Glutamatergic neuron (in vitro differentiated cells): ENCODE measurements at regions not wholly inside any gene's neighbourhood (a gene's known extent, or its start where the extent isn't known, plus 50 kb on each side); places are given as distances from the start of the nearest gene placed in this dataset.

Experiments
- DNase-seq: peaks from one replicate; pipeline ENCODE4 v3.0.0; 2022
- H3K27ac Mint-ChIP-seq: one replicate; pipeline ENCODE4 v1.8.0; 2020; ENCODE audit warnings: mild to moderate bottlenecking, mixed read lengths, inconsistent platforms; ENCODE audit not compliant: unreplicated experiment
- H3K27me3 Mint-ChIP-seq: one replicate; pipeline ENCODE4 v1.8.0; 2020; ENCODE audit warnings: mild to moderate bottlenecking, moderate library complexity, mixed read lengths, inconsistent platforms; ENCODE audit not compliant: unreplicated experiment
- H3K36me3 Mint-ChIP-seq: one replicate; pipeline ENCODE4 v1.8.0; 2020; ENCODE audit warnings: mild to moderate bottlenecking, mixed read lengths, inconsistent platforms; ENCODE audit not compliant: unreplicated experiment
- H3K4me1 Mint-ChIP-seq: one replicate; pipeline ENCODE4 v1.8.0; 2020; ENCODE audit warnings: mild to moderate bottlenecking, low read depth, mixed read lengths, inconsistent platforms; ENCODE audit not compliant: unreplicated experiment
- H3K4me3 Mint-ChIP-seq: one replicate; pipeline ENCODE4 v1.8.0; 2020; ENCODE audit warnings: mild to moderate bottlenecking, mixed read lengths, inconsistent platforms; ENCODE audit not compliant: unreplicated experiment
- H3K9me3 Mint-ChIP-seq: one replicate; pipeline ENCODE4 v1.8.0; 2020; ENCODE audit warnings: mild to moderate bottlenecking, moderate library complexity, mixed read lengths, inconsistent platforms; ENCODE audit not compliant: unreplicated experiment
- CTCF ChIP-seq: fragments of 200-600 bp; sonication (generic); IDR thresholded peaks from one replicate; pipeline ENCODE4 v1.5.0; 2021; ENCODE audit not compliant: partially characterized antibody, unreplicated experiment

GRCh38 chr14:95442633-95443021 is 73.8 kb downstream of the SYNE3 start:
- H3K4me3 Mint-ChIP-seq: no peak overlapping the region
- peaks cover 6% of the 10 kb centered on the region for H3K4me1 Mint-ChIP-seq

GRCh38 chr14:95442016-95442632 is 74.3 kb downstream of the SYNE3 start:
- no peak overlapping the region for H3K4me3 Mint-ChIP-seq
- H3K4me1 Mint-ChIP-seq: peaks cover 6% of the 10 kb centered on the region
- H3K36me3 Mint-ChIP-seq: no peaks in the 10 kb centered on the region
- no peak for TF ChIP-seq CTCF
- H3K27me3 Mint-ChIP-seq: peaks cover 9% of the 10 kb centered on the region
- H3K9me3 Mint-ChIP-seq: peaks cover 1% of the 10 kb centered on the region
- DNase-seq: no peak
- no peak overlapping the region for H3K27ac Mint-ChIP-seq

More at GRCh38 chr14:95442633-95443021, 73.8 kb downstream of the SYNE3 start:
- H3K9me3 Mint-ChIP-seq: peaks cover 1% of the 10 kb centered on the region
- peaks cover 6% of the 10 kb centered on the region for H3K27me3 Mint-ChIP-seq
- no peaks in the 10 kb centered on the region for H3K36me3 Mint-ChIP-seq
- TF ChIP-seq CTCF: peak; percentile 86
- peak; percentile 91 for DNase-seq
- H3K27ac Mint-ChIP-seq: peak overlapping the region; percentile 6

- peaks cover 5% of the 10 kb centered on the region for H3K36me3 Mint-ChIP-seq
- H3K4me1 Mint-ChIP-seq: peaks cover 6% of the 10 kb centered on the region
- no peak overlapping the region for H3K4me3 Mint-ChIP-seq
- no peak overlapping the region for H3K27ac Mint-ChIP-seq
- H3K9me3 Mint-ChIP-seq: peaks cover 4% of the 10 kb centered on the region
- TF ChIP-seq CTCF: no peak
- peaks cover 7% of the 10 kb centered on the region for H3K27me3 Mint-ChIP-seq
- no peak for DNase-seq
These were observed 75.5 kb downstream of the SYNE3 start for GRCh38 chr14:95440951-95441350.

GRCh38 chr14:95440496-95440895 is 76.0 kb downstream of the SYNE3 start:
- peaks cover 5% of the 10 kb centered on the region for H3K4me1 Mint-ChIP-seq
- DNase-seq: no peak
- no peak overlapping the region for H3K4me3 Mint-ChIP-seq
- peaks cover 3% of the 10 kb centered on the region for H3K9me3 Mint-ChIP-seq
- H3K27me3 Mint-ChIP-seq: peaks cover 8% of the 10 kb centered on the region
- H3K36me3 Mint-ChIP-seq: peaks cover 9% of the 10 kb centered on the region
- H3K27ac Mint-ChIP-seq: no peak overlapping the region
- no peak for TF ChIP-seq CTCF

GRCh38 chr14:95439881-95440280 is 76.6 kb downstream of the SYNE3 start:
- no peak overlapping the region for H3K27ac Mint-ChIP-seq
- no peak for TF ChIP-seq CTCF
- peaks cover 3% of the 10 kb centered on the region for H3K9me3 Mint-ChIP-seq
- H3K4me3 Mint-ChIP-seq: no peak overlapping the region
- peaks cover 3% of the 10 kb centered on the region for H3K4me1 Mint-ChIP-seq
- peaks cover 15% of the 10 kb centered on the region for H3K36me3 Mint-ChIP-seq
- H3K27me3 Mint-ChIP-seq: peaks cover 8% of the 10 kb centered on the region
- no peak for DNase-seq
